H7 (cell line): ENCODE measurements at regions not wholly inside any gene's neighbourhood (a gene's known extent, or its start where the extent isn't known, plus 50 kb on each side); places are given as distances from the start of the nearest gene placed in this dataset.
"Not testable (repeated sequence)": the region's sequence is repeated elsewhere in the genome, so short reads cannot be mapped to it uniquely, and the experiment has no call there.

Source experiments
- DNase-seq: peaks from one replicate; pipeline ENCODE4 v3.0.0; 2012
- H3K27me3 ChIP-seq: 2 replicates; pipeline ENCODE4 v1.6.0; 2011; ENCODE audit warnings: mild to moderate bottlenecking, low read length; ENCODE audit not compliant: control insufficient read depth, insufficient read depth
- H3K36me3 ChIP-seq: replicated peaks from 2 replicates; pipeline ENCODE4 v1.5.1; 2011; ENCODE audit warnings: low read length; ENCODE audit not compliant: control insufficient read depth, insufficient read depth
- H3K4me3 ChIP-seq: 2 replicates; pipeline ENCODE4 v1.5.1; 2011; ENCODE audit warnings: low read depth, mild to moderate bottlenecking, control low read depth, low read length, moderate library complexity; ENCODE audit not compliant: insufficient read depth

DNA sequence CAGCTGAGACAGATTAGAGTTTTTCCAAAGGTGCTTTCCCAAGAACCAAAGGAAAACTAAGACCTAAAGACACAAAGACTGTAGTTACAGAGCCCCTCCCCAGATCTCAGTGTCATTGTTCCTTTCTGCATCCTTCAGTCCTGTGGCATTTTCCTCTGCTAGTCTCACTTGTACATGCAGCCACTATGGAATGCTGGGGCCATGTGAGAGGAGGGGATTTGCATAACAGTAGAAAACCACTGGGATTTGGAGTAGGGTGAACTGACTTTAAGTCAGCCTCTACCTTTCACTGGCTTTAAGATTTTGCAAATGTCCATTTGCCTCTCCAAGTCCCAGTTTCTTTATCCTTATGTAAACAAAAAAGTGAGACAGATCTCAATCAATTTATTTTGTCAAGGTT is 119.4 kb upstream of the F3 start:
- Histone ChIP-seq H3K4me3 (no peak overlapping the region), H3K36me3 (no peaks in the 10 kb centered on the region), H3K27me3 (no peaks in the 10 kb centered on the region)
- DNase-seq = peak; percentile 65

- H3K27me3 ChIP-seq = no peaks in the 10 kb centered on the region
- H3K4me3 ChIP-seq = no peak overlapping the region
- no peak for DNase-seq
- no peaks in the 10 kb centered on the region for H3K36me3 ChIP-seq
These were observed 118.7 kb upstream of the F3 start for GRCh38 chr1:94660258-94660657.

DNA sequence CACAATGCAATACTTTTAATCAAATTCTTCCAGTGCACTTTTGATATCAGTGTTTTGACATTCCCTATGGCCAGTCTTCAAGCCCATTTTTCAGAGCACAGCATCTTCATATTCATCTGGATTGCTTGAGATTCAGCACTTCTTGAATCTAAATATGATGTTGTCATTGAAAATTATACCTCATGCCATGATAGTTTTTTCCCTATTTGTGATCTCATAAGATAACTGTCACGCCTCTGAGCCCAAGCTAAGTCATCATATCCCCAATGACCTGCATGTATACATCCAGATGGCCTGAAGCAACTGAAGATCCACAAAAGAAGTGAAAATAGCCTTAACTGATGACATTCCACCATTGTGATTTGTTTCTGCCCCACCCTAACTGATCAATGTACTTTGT is 117.6 kb upstream of the F3 start:
- H3K36me3 ChIP-seq, H3K27me3 ChIP-seq, DNase-seq, H3K4me3 ChIP-seq: not testable (repeated sequence)

DNA sequence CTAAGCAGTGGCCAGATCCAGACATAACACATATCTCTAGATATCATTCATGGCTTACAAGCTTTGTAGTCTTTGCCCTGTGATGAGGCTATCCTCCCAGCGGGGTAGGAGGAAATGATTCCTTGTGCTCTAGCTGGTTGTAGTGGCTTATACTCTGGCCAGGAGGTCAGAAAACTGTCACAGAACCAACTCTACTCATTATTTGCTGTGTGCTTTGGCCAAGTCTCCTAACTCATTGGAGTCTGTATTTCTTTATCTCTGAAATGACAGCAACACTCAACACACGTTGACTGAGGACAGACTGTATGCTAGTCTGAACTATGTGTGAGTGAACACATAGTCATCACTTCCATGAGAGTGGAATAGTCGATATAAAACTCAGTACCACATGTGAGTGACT is 116.7 kb upstream of the F3 start:
- no peak for DNase-seq
- no peak overlapping the region for H3K4me3 ChIP-seq
- no peaks in the 10 kb centered on the region for H3K36me3 ChIP-seq
- H3K27me3 ChIP-seq = no peaks in the 10 kb centered on the region

DNA sequence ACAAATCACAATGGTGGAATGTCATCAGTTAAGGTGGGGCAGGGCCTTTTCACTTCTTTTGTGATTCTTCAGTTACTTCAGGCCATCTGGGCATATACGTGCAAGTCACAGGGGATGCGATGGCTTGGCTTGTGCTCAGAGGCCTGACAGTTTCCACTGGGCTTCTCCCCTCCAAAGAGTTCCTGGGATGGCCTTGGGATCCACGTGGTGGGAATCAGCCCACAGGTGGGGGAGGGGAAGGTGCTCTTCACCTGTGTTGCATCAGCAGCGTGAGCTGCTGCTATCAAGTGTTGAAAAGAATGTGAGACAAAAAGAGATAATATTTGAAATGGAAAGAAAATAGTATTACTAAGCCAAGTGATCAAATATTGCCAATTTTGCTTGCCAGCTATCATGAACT is 116.2 kb upstream of the F3 start:
- not testable (repeated sequence) for H3K4me3 ChIP-seq, DNase-seq, H3K36me3 ChIP-seq, H3K27me3 ChIP-seq

GRCh38 chr1:94656967-94657366 is 115.4 kb upstream of the F3 start:
- no peaks in the 10 kb centered on the region for H3K36me3 ChIP-seq
- no peak for DNase-seq
- H3K27me3 ChIP-seq = no peaks in the 10 kb centered on the region
- no peak overlapping the region for H3K4me3 ChIP-seq

GRCh38 chr1:94654919-94655318 is 113.4 kb upstream of the F3 start:
- H3K36me3 ChIP-seq = no peaks in the 10 kb centered on the region
- DNase-seq = no peak
- H3K27me3 ChIP-seq = no peaks in the 10 kb centered on the region
- no peak overlapping the region for H3K4me3 ChIP-seq

DNA sequence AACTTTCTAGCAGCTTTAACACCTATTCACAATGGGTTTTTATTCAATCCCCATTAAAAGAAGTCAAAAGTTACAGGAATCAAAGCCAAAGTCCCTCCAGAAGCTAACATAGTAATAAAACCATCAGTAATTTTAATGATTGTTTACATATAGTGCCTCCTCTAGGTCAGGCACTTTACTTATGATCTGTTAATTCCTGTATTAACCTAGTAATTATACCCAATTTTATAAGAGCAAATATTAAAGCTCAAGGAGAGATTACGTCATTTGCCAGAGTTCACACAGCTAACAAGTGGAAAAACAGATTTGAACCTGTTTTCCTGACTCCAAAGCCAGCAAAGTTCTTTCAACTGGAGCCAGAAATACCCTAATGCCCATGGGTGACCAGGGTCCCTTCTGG is 112.9 kb upstream of the F3 start:
- no peaks in the 10 kb centered on the region for H3K27me3 ChIP-seq
- H3K36me3 ChIP-seq = no peaks in the 10 kb centered on the region
- no peak for DNase-seq
- no peak overlapping the region for H3K4me3 ChIP-seq

DNA sequence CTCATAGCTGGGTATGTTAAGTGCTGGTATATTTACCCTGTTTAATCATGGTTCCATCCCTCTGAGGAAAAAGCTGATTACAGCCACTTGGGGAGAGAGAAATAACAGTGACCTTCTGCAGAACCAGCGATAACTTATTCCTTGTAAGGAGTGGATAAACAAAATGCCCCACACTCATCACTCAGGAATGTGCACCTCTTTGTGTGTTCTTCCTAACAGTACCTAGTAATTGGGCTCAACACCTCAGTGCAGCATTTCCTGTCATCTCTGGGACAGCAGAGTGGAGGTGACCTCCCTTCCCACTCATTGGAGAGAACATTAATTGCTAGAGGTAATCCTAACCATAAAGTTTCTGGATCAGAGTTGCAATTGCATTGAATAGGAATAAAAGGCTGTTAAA is 112.5 kb upstream of the F3 start:
- no peak for DNase-seq
- H3K27me3 ChIP-seq = no peaks in the 10 kb centered on the region
- H3K4me3 ChIP-seq = no peak overlapping the region
- no peaks in the 10 kb centered on the region for H3K36me3 ChIP-seq

- no peak for DNase-seq
- H3K36me3 ChIP-seq = no peaks in the 10 kb centered on the region
- H3K4me3 ChIP-seq = no peak overlapping the region
- no peaks in the 10 kb centered on the region for H3K27me3 ChIP-seq
These were observed 111.9 kb upstream of the F3 start for GRCh38 chr1:94653454-94653853.

- Histone ChIP-seq H3K36me3 (no peaks in the 10 kb centered on the region), H3K27me3 (no peaks in the 10 kb centered on the region), H3K4me3 (no peak overlapping the region)
- no peak for DNase-seq
These were observed 109.5 kb upstream of the F3 start for GRCh38 chr1:94651076-94651475.

- no peaks in the 10 kb centered on the region for H3K36me3 ChIP-seq
- no peaks in the 10 kb centered on the region for H3K27me3 ChIP-seq
- no peak overlapping the region for H3K4me3 ChIP-seq
- DNase-seq = no peak
These were observed 108.7 kb upstream of the F3 start for GRCh38 chr1:94650301-94650700.

- DNase-seq = no peak
- Histone ChIP-seq H3K4me3 (no peak overlapping the region), H3K36me3 (no peaks in the 10 kb centered on the region), H3K27me3 (no peaks in the 10 kb centered on the region; the same call in 1 of the 2 replicates)
These were observed 106.9 kb upstream of the F3 start for GRCh38 chr1:94648225-94649007.

DNA sequence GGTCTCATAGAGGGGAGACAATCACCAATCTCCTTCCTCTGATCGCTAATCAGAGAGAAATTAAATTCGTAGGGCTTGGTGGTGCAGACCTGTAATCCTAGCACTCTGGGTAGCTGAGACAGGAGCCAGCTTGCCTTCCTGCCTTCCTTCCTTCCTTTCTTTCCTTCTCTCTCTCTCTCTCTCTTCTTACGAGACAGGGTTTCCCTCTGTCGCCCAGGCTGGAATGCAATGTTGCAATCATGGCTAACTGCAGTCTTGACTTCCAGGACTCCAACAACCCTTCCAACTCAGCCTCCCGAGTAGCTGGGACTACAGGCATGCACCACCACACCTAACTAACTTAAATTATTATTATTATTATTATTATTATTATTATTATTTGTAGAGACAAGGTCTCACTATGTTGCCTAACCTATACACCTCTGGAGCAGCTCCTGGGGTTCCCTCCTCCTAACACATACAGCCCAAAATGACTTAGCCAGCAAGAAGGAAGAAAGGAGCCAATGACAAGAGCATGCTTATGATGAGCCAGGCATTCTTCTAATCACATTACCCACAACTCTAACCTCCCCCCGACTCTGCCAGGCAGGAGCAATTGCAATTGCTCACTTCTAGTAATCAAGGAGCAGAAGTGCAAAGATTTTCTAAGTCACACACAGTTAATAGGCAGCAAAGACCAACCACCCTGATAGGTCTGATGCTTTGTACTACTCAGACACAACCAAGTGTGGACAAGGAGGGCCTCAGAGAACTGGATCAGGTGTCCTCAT is 105.4 kb upstream of the F3 start:
- Histone ChIP-seq H3K4me3 (no peak overlapping the region), H3K27me3 (no peaks in the 10 kb centered on the region; the same call in 1 of the 2 replicates), H3K36me3 (no peaks in the 10 kb centered on the region)
- DNase-seq = no peak

DNA sequence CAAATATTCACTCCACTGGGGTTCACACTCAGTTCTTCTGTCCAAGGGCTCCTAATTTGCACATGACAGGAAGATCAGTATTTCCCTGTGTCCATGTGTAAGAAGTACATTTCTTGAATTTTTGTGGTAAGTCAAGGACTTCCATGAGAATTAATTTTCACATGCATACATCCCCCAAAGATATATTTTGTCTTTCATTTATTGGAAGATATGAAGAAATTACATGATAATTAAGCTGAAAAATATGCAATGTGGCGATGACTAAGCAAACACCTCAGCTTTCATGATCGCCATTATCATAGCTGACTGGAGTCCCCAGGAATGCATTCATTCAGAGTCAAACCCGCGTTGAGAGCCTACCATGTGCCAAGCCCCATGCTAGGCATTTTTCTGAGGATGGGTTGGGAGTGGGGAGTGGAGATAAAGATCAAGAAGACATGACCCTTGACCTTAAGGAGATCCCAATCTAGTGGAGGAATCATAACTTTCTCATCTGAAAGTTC is 104.6 kb upstream of the F3 start:
- Histone ChIP-seq H3K36me3 (no peaks in the 10 kb centered on the region), H3K4me3 (no peak overlapping the region), H3K27me3 (no peaks in the 10 kb centered on the region; the same call in 1 of the 2 replicates)
- DNase-seq = no peak
